ENCODE measurements at regions not wholly inside any gene's neighbourhood (a gene's known extent, or its start where the extent isn't known, plus 50 kb on each side); places are given as distances from the start of the nearest gene placed in this dataset.

DNA sequence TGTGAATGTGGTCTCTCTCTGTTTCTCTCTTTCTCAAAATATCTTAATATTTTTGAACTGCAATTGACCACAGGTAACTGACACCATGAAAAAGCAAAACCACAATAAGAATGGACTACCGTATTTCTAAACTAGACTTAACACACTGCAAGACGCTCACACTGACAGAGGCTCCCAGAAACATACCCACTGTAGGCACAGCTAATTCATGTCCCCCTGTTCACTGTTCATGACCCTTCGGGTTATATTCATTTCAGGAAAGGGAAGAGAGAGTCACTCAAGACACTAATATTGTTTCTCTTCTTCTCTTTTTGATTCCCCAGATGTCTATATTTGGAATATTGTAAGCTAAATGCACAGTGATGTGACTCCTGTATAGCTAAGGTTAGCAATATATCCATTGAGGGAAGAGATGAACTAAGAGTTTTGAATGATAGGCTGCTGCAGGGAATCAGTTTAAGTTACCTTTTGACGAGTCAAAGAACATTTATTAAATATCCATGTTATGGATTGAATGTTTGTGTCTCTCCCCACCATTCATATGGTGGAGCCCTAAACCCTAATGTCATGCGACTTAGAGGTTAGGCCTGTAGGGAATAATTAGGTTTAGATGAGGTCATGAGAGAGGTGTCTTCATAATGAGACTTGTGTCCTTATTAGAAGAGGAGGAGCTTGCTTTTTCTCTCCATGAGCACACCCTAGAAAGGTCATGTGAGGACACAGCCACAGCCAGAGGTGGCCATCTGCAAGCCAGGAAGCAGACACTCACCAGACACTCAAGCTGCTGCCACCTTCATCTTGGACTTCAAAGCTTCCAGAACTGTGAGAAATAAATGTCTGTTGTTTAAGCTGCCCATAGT is 216.6 kb upstream of the GRM7 start:
- WGBS, 5 donors: 70 to 85% (median 81%) methylated on average over 5 of the region's 5 CpGs
- no peak for DNase-seq
- TF ChIP-seq POLR2A (IDR thresholded peaks at IDR 0.05) (no peak), POLR2AphosphoS5 (IDR thresholded peaks at IDR 0.05) (no peak), CTCF (IDR thresholded peaks at IDR 0.05 in 8 of 11, conservative IDR thresholded peaks at IDR 0.05 in 3 of 11) (no peak)

GRCh38 chr3:6654670-6655069 is 206.2 kb upstream of the GRM7 start:
- Histone ChIP-seq H3K4me3 (no peak overlapping the region), H3K9me3 (peaks cover 0 to 40% (median 29%) of the 10 kb centered on the region in 8 donors), H3K36me3 (no peaks in the 10 kb centered on the region), H3K4me1 (no peaks in the 10 kb centered on the region), H3K27ac (no peak overlapping the region), H3K27me3 (replicated peaks in 1 of 7) (no peaks in the 10 kb centered on the region)
- no peak for TF ChIP-seq POLR2A (IDR thresholded peaks at IDR 0.05)
- TF ChIP-seq POLR2AphosphoS5 (IDR thresholded peaks at IDR 0.05): no peak
- no peak for DNase-seq
- WGBS, 5 donors: 82 to 100% (median 93%) methylated on average over 1 of the region's 1 CpG
- intact Hi-C loops (cut with DNase I; ENCODE audit: low total_unique reads): no loop called here

More for the DNA sequence above, 216.6 kb upstream of the GRM7 start:
- Histone ChIP-seq H3K27me3 (replicated peaks in 1 of 7) (no peaks in the 10 kb centered on the region), H3K4me3 (no peak overlapping the region), H3K4me1 (no peaks in the 10 kb centered on the region), H3K27ac (no peak overlapping the region), H3K9me3 (peaks cover 0 to 19% (median 0%) of the 10 kb centered on the region in 8 donors), H3K36me3 (no peaks in the 10 kb centered on the region)
- intact Hi-C loops (cut with DNase I; ENCODE audit: low total_unique reads): no loop called here

- DNase-seq: no peak
- Histone ChIP-seq H3K27ac (no peak overlapping the region), H3K9me3 (peaks cover 0 to 40% (median 29%) of the 10 kb centered on the region in 8 donors), H3K4me3 (no peak overlapping the region), H3K36me3 (no peaks in the 10 kb centered on the region), H3K4me1 (no peaks in the 10 kb centered on the region), H3K27me3 (replicated peaks in 1 of 7) (no peaks in the 10 kb centered on the region)
- intact Hi-C loops (cut with DNase I; ENCODE audit: low total_unique reads): no loop called here
- no peak for TF ChIP-seq POLR2A (IDR thresholded peaks at IDR 0.05)
- 64 to 83% (median 76%) methylated on average over 2 of the region's 2 CpGs for WGBS, 5 donors
These were observed 205.6 kb upstream of the GRM7 start for GRCh38 chr3:6655275-6655674.

DNA sequence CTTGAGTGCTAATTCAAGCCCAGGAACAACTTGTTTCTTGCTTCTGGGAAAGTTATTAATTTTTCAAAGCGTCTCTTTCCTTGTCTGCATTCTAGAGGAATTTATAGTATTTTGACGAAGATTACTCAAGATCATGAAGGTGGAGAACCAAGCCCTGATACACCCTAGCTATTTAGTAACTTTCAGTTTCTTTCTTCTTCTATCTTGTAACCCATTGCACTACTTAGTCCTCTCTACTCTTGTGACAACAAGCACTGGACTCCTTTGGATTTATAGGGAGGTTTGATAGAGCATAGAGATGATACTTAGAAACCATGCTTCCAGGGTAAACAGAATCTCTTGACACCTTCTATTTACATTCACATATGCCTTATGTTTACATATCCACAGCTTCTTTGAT is 203.3 kb upstream of the GRM7 start:
- intact Hi-C loops (cut with DNase I; ENCODE audit: low total_unique reads): no loop called here
- H3K4me3 ChIP-seq: no peak overlapping the region
- H3K27ac ChIP-seq: no peak overlapping the region
- H3K9me3 ChIP-seq: peaks cover 0 to 58% (median 38%) of the 10 kb centered on the region in 8 donors
- H3K4me1 ChIP-seq: no peaks in the 10 kb centered on the region
- no peaks in the 10 kb centered on the region for H3K27me3 ChIP-seq (replicated peaks in 1 of 7)
- WGBS, 5 donors: 80 to 96% (median 82%) methylated on average over 2 of the region's 2 CpGs
- DNase-seq: no peak
- H3K36me3 ChIP-seq: no peaks in the 10 kb centered on the region
- no peak for TF ChIP-seq POLR2AphosphoS5 (IDR thresholded peaks at IDR 0.05)
- no peak for TF ChIP-seq POLR2A (IDR thresholded peaks at IDR 0.05)
- TF ChIP-seq CTCF (IDR thresholded peaks at IDR 0.05 in 8 of 11, conservative IDR thresholded peaks at IDR 0.05 in 3 of 11): no peak

GRCh38 chr3:6667354-6667753 is 193.6 kb upstream of the GRM7 start:
- TF ChIP-seq POLR2AphosphoS5 (IDR thresholded peaks at IDR 0.05) (no peak), CTCF (IDR thresholded peaks at IDR 0.05 in 8 of 11, conservative IDR thresholded peaks at IDR 0.05 in 3 of 11) (no peak), POLR2A (IDR thresholded peaks at IDR 0.05) (no peak)
- intact Hi-C loops (cut with DNase I; ENCODE audit: low total_unique reads): no loop called here

More at GRCh38 chr3:6667354-6667753, 193.6 kb upstream of the GRM7 start:
- Histone ChIP-seq H3K4me3 (no peak overlapping the region), H3K27ac (no peak overlapping the region), H3K4me1 (no peaks in the 10 kb centered on the region), H3K9me3 (peaks cover 0 to 28% (median 20%) of the 10 kb centered on the region in 8 donors), H3K27me3 (replicated peaks in 1 of 7) (no peaks in the 10 kb centered on the region), H3K36me3 (no peaks in the 10 kb centered on the region)
- no peak for DNase-seq
- WGBS, 5 donors: 74 to 93% (median 77%) methylated on average over 2 of the region's 2 CpGs

Data from spleen (tissue), 11 donors.